ENCODE measurements at regions not wholly inside any gene's neighbourhood (a gene's known extent, or its start where the extent isn't known, plus 50 kb on each side); places are given as distances from the start of the nearest gene placed in this dataset.

DNA sequence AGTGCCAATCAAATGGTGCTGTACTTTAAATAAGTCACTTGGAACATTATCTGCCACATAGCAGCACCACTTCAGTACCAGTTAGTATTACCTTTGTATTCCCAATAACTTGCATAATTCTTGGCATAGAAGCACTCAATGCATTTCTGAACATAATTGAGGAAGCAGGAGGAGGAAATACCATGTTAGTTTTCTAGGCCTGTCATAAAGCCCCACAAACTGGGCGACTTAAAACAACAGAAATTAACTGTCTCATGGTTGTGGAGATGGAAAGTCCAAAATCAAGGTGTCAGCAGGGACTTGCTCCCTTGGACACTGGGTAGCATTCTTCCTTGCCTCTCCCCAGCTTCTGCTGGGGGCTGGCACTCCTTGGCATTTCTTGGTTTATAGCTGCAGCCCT is 296.2 kb downstream of the HS3ST1 start:
- no peak overlapping the region for H3K4me3 ChIP-seq (ENCODE audit: low read depth, low read length)
- ChIA-PET POLR2A (no interaction called here), CTCF (no interaction called here)
- no peak overlapping the region for H3K27ac ChIP-seq (ENCODE audit: extremely low read depth, low read depth, low read length)
- H3K9me3 ChIP-seq (ENCODE audit: control insufficient read depth, insufficient read depth, low read depth, low read length) = no peaks in the 10 kb centered on the region
- TF ChIP-seq ZBTB7A (tag by site-specific recombination; IDR thresholded peaks at IDR 0.05; ENCODE audit: low read depth) = no peak
- no peak for TF ChIP-seq ZNF174 (tag by site-specific recombination; IDR thresholded peaks at IDR 0.05)
- no peak for TF ChIP-seq ZBTB20 (tag by site-specific recombination; IDR thresholded peaks at IDR 0.05)
- TF ChIP-seq ZFP3 (tag by site-specific recombination; IDR thresholded peaks at IDR 0.05; ENCODE audit: low read depth) = no peak
- TF ChIP-seq ZNF624 (tag by site-specific recombination; IDR thresholded peaks at IDR 0.05) = no peak
- TF ChIP-seq, protein P1, sequence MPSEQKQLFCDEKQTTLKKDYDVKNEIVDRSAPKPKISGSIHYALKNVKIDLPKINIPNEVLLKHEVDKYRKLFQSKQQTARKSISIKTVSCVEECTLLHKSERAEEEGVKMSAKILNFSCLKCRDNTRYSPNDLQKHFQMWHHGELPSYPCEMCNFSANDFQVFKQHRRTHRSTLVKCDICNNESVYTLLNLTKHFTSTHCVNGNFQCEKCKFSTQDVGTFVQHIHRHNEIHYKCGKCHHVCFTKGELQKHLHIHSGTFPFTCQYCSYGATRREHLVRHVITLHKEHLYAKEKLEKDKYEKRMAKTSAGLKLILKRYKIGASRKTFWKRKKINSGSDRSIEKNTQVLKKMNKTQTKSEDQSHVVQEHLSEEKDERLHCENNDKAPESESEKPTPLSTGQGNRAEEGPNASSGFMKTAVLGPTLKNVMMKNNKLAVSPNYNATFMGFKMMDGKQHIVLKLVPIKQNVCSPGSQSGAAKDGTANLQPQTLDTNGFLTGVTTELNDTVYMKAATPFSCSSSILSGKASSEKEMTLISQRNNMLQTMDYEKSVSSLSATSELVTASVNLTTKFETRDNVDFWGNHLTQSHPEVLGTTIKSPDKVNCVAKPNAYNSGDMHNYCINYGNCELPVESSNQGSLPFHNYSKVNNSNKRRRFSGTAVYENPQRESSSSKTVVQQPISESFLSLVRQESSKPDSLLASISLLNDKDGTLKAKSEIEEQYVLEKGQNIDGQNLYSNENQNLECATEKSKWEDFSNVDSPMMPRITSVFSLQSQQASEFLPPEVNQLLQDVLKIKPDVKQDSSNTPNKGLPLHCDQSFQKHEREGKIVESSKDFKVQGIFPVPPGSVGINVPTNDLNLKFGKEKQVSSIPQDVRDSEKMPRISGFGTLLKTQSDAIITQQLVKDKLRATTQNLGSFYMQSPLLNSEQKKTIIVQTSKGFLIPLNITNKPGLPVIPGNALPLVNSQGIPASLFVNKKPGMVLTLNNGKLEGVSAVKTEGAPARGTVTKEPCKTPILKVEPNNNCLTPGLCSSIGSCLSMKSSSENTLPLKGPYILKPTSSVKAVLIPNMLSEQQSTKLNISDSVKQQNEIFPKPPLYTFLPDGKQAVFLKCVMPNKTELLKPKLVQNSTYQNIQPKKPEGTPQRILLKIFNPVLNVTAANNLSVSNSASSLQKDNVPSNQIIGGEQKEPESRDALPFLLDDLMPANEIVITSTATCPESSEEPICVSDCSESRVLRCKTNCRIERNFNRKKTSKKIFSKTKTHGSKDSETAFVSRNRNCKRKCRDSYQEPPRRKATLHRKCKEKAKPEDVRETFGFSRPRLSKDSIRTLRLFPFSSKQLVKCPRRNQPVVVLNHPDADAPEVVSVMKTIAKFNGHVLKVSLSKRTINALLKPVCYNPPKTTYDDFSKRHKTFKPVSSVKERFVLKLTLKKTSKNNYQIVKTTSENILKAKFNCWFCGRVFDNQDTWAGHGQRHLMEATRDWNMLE (tag by site-specific recombination; conservative IDR thresholded peaks at IDR 0.05; ENCODE audit: low read depth) = no peak
- no peak for TF ChIP-seq EGR2 (tag by site-specific recombination; IDR thresholded peaks at IDR 0.05; ENCODE audit: low read depth)
- TF ChIP-seq, protein P2, sequence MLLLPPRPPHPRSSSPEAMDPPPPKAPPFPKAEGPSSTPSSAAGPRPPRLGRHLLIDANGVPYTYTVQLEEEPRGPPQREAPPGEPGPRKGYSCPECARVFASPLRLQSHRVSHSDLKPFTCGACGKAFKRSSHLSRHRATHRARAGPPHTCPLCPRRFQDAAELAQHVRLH (tag by site-specific recombination; IDR thresholded peaks at IDR 0.05) = no peak
- TF ChIP-seq, protein P3, sequence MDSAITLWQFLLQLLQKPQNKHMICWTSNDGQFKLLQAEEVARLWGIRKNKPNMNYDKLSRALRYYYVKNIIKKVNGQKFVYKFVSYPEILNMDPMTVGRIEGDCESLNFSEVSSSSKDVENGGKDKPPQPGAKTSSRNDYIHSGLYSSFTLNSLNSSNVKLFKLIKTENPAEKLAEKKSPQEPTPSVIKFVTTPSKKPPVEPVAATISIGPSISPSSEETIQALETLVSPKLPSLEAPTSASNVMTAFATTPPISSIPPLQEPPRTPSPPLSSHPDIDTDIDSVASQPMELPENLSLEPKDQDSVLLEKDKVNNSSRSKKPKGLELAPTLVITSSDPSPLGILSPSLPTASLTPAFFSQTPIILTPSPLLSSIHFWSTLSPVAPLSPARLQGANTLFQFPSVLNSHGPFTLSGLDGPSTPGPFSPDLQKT (IDR thresholded peaks at IDR 0.05; ENCODE audit: borderline replicate concordance, low read depth, low read length) = no peak
- TF ChIP-seq, protein P4, sequence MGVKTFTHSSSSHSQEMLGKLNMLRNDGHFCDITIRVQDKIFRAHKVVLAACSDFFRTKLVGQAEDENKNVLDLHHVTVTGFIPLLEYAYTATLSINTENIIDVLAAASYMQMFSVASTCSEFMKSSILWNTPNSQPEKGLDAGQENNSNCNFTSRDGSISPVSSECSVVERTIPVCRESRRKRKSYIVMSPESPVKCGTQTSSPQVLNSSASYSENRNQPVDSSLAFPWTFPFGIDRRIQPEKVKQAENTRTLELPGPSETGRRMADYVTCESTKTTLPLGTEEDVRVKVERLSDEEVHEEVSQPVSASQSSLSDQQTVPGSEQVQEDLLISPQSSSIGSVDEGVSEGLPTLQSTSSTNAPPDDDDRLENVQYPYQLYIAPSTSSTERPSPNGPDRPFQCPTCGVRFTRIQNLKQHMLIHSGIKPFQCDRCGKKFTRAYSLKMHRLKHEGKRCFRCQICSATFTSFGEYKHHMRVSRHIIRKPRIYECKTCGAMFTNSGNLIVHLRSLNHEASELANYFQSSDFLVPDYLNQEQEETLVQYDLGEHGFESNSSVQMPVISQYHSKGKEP (tag by site-specific recombination; IDR thresholded peaks at IDR 0.05) = no peak
- TF ChIP-seq ZNF776 (tag by site-specific recombination; IDR thresholded peaks at IDR 0.05; ENCODE audit: borderline replicate concordance) = no peak
- no peak for TF ChIP-seq ZNF292 (tag by site-specific recombination; IDR thresholded peaks at IDR 0.05; ENCODE audit: borderline replicate concordance, low read depth)
- no peak for TF ChIP-seq SCRT1 (tag by site-specific recombination; IDR thresholded peaks at IDR 0.05; ENCODE audit: borderline replicate concordance)
- TF ChIP-seq ZNF394 (tag by site-specific recombination; IDR thresholded peaks at IDR 0.05; ENCODE audit: borderline replicate concordance) = no peak
- no peak for TF ChIP-seq REPIN1 (tag by site-specific recombination; IDR thresholded peaks at IDR 0.05; ENCODE audit: low read depth)
- TF ChIP-seq, protein P5, sequence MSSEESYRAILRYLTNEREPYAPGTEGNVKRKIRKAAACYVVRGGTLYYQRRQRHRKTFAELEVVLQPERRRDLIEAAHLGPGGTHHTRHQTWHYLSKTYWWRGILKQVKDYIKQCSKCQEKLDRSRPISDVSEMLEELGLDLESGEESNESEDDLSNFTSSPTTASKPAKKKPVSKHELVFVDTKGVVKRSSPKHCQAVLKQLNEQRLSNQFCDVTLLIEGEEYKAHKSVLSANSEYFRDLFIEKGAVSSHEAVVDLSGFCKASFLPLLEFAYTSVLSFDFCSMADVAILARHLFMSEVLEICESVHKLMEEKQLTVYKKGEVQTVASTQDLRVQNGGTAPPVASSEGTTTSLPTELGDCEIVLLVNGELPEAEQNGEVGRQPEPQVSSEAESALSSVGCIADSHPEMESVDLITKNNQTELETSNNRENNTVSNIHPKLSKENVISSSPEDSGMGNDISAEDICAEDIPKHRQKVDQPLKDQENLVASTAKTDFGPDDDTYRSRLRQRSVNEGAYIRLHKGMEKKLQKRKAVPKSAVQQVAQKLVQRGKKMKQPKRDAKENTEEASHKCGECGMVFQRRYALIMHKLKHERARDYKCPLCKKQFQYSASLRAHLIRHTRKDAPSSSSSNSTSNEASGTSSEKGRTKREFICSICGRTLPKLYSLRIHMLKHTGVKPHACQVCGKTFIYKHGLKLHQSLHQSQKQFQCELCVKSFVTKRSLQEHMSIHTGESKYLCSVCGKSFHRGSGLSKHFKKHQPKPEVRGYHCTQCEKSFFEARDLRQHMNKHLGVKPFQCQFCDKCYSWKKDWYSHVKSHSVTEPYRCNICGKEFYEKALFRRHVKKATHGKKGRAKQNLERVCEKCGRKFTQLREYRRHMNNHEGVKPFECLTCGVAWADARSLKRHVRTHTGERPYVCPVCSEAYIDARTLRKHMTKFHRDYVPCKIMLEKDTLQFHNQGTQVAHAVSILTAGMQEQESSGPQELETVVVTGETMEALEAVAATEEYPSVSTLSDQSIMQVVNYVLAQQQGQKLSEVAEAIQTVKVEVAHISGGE (tag by site-specific recombination; conservative IDR thresholded peaks at IDR 0.05; ENCODE audit: low read depth) = no peak
- TF ChIP-seq ZNF155 (tag by site-specific recombination; IDR thresholded peaks at IDR 0.05) = no peak
- no peak for TF ChIP-seq ZNF837 (tag by site-specific recombination; IDR thresholded peaks at IDR 0.05)
- TF ChIP-seq ZIC2 (tag by site-specific recombination; IDR thresholded peaks at IDR 0.05) = no peak
- H3K4me1 ChIP-seq (ENCODE audit: control insufficient read depth, insufficient read depth, low read length) = no peaks in the 10 kb centered on the region
- H3K36me3 ChIP-seq (ENCODE audit: control insufficient read depth in 2 of 2, insufficient read depth in 1 of 2, low read length in 2 of 2) = no peaks in the 10 kb centered on the region
